ENCODE measurements at regions not wholly inside any gene's neighbourhood (a gene's known extent, or its start where the extent isn't known, plus 50 kb on each side); places are given as distances from the start of the nearest gene placed in this dataset.

DNA sequence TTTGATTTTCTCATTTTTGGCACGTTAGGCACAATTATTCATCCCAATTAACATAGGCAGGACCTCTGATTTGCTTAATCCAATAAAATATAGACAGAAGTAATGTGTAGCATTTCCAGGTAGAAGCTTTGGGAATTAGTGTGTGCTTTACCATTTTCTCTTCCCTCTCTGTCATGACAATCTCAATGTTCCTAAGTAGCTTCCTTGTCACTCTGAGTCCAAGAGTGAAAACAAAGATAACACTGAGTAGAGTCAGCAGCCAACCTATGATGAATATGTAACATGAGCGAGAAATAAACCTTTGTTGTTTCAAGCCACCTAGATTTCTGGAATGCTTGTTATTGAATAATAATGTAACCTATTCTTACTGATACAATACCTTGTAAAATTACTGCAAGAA is 283.8 kb downstream of the OMA1 start:
- TF ChIP-seq, protein P1, sequence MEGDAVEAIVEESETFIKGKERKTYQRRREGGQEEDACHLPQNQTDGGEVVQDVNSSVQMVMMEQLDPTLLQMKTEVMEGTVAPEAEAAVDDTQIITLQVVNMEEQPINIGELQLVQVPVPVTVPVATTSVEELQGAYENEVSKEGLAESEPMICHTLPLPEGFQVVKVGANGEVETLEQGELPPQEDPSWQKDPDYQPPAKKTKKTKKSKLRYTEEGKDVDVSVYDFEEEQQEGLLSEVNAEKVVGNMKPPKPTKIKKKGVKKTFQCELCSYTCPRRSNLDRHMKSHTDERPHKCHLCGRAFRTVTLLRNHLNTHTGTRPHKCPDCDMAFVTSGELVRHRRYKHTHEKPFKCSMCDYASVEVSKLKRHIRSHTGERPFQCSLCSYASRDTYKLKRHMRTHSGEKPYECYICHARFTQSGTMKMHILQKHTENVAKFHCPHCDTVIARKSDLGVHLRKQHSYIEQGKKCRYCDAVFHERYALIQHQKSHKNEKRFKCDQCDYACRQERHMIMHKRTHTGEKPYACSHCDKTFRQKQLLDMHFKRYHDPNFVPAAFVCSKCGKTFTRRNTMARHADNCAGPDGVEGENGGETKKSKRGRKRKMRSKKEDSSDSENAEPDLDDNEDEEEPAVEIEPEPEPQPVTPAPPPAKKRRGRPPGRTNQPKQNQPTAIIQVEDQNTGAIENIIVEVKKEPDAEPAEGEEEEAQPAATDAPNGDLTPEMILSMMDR (conservative IDR thresholded peaks at IDR 0.05; ENCODE audit: low read depth, low read length): no peak
- TF ChIP-seq EZH2 (IDR thresholded peaks at IDR 0.05; ENCODE audit: low read length, unreplicated experiment) (no peak), EZH2phosphoT487 (IDR thresholded peaks at IDR 0.05; ENCODE audit: borderline replicate concordance, low read length) (no peak)

All from PC-3 (cell line).